ENCODE measurements at regions not wholly inside any gene's neighbourhood (a gene's known extent, or its start where the extent isn't known, plus 50 kb on each side); places are given as distances from the start of the nearest gene placed in this dataset.
A peak's percentile ranks its signal among the peaks of the same experiment; 100 is the strongest.

DNA sequence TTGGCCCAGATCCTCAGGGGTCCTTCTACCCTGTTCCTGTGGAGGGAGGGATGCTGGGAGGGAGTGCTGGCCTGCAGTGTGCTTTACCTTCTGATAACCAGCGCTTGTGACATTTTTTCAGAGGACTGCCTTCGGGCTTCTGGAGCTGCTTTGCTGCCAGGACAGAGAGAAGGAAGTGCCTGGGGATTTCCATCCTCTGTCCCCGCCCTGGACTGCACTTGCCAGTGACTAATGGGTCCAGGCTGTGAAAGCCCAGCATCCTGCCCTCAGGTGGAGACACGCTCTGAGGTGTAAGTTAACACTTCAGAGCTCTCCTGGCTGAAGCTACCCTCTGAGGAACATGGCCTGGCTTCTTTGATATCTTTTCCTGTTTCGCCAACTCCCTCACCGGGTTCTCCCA, 158.7 kb upstream of the SYT13 start:
- TF ChIP-seq, protein P1, sequence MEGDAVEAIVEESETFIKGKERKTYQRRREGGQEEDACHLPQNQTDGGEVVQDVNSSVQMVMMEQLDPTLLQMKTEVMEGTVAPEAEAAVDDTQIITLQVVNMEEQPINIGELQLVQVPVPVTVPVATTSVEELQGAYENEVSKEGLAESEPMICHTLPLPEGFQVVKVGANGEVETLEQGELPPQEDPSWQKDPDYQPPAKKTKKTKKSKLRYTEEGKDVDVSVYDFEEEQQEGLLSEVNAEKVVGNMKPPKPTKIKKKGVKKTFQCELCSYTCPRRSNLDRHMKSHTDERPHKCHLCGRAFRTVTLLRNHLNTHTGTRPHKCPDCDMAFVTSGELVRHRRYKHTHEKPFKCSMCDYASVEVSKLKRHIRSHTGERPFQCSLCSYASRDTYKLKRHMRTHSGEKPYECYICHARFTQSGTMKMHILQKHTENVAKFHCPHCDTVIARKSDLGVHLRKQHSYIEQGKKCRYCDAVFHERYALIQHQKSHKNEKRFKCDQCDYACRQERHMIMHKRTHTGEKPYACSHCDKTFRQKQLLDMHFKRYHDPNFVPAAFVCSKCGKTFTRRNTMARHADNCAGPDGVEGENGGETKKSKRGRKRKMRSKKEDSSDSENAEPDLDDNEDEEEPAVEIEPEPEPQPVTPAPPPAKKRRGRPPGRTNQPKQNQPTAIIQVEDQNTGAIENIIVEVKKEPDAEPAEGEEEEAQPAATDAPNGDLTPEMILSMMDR (IDR thresholded peaks at IDR 0.05; ENCODE audit: unreplicated experiment): no peak
- Mint-ChIP-seq H3K4me3 (ENCODE audit: low read depth, unreplicated experiment) (no peak overlapping the region), H3K27ac (ENCODE audit: unreplicated experiment) (no peak overlapping the region), H3K9me3 (ENCODE audit: low read depth, unreplicated experiment) (no peaks in the 10 kb centered on the region), H3K27me3 (ENCODE audit: unreplicated experiment) (peaks cover 44% of the 10 kb centered on the region), H3K4me1 (ENCODE audit: low read depth, unreplicated experiment) (no peaks in the 10 kb centered on the region), H3K36me3 (ENCODE audit: insufficient read depth, unreplicated experiment) (no peaks in the 10 kb centered on the region)
- peak; percentile 38 for DNase-seq
- intact Hi-C loops (cut with micrococcal nuclease; ENCODE audit: unreplicated experiment): no loop called here
- CTCF ChIA-PET: no interaction called here
- no TSS peak for BruUV-seq (replicated peaks)

DNA sequence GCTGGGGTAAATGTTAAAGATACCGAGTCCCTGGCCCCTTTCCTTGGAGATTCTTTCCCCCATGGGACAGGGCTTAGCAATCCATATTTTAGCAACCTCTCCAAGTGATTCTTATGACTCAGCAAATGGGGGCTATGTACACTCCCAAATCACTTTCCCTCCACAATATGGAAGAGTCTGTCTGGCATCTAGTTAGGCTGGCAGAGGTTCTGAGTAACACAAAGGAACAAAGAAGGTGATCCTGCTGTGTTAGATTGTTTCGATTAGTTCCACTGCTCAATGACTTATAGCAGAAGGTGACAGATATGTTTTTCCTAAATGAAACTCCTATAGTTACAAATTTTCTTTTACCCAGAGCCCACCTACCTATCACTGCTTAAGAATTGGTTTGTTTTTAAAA, 154.0 kb upstream of the SYT13 start:
- DNase-seq: no peak
- peaks cover 71% of the 10 kb centered on the region for H3K27me3 Mint-ChIP-seq (ENCODE audit: unreplicated experiment)
- CTCF ChIA-PET: no interaction called here
- no peak overlapping the region for H3K4me3 Mint-ChIP-seq (ENCODE audit: low read depth, unreplicated experiment)
- no peaks in the 10 kb centered on the region for H3K4me1 Mint-ChIP-seq (ENCODE audit: low read depth, unreplicated experiment)
- no TSS peak for BruUV-seq (replicated peaks)
- H3K9me3 Mint-ChIP-seq (ENCODE audit: low read depth, unreplicated experiment): no peaks in the 10 kb centered on the region
- TF ChIP-seq, protein P1 (IDR thresholded peaks at IDR 0.05; ENCODE audit: unreplicated experiment): no peak
- intact Hi-C loops (cut with micrococcal nuclease; ENCODE audit: unreplicated experiment): no loop called here
- no peak overlapping the region for H3K27ac Mint-ChIP-seq (ENCODE audit: unreplicated experiment)
- no peaks in the 10 kb centered on the region for H3K36me3 Mint-ChIP-seq (ENCODE audit: insufficient read depth, unreplicated experiment)

DNA sequence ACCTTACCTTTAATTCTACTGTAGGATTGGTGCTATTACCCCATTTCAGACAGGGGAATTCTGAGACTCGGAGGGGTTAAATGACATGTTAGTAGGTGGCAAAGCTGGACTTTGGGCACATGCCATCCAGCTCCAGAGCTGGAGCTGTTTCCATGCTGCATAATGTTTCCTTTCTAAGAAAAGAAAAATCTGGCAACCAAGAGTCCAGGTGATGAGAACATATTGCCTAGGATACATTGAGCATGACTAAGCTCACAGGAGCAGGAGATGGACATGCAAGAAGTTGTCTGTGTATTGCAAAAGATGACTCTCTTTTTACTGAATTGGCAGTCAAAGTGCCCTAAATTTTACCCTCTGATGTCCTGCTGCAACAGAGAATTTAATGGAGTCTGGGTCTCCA, 150.8 kb upstream of the SYT13 start:
- BruUV-seq (replicated peaks): no TSS peak
- no peak for DNase-seq

DNA sequence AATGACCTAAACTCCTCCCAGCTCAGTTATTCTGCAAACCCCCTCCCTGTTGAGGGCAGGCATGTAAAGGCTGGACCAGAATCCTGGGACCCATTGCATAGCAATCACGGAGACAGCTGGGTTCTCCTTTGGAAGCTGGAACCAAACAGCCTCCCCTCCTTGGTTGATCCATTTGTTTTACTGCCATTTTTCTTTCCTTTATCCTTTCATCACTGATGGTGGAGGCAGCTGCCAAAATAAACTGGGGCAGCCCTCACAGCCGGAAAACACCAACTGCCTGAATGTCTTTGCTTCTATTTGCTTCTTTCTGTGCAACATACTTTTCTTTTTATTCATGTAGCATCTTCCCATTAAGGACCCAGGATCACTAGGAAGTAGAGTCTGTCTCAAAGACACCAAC, 150.0 kb upstream of the SYT13 start:
- BruUV-seq (replicated peaks): no TSS peak
- CTCF ChIA-PET: no interaction called here
- TF ChIP-seq, protein P1 (IDR thresholded peaks at IDR 0.05; ENCODE audit: unreplicated experiment): no peak
- H3K27me3 Mint-ChIP-seq (ENCODE audit: unreplicated experiment): peaks cover 73% of the 10 kb centered on the region
- H3K36me3 Mint-ChIP-seq (ENCODE audit: insufficient read depth, unreplicated experiment): no peaks in the 10 kb centered on the region
- intact Hi-C loops (cut with micrococcal nuclease; ENCODE audit: unreplicated experiment): no loop called here
- DNase-seq: no peak
- no peak overlapping the region for H3K27ac Mint-ChIP-seq (ENCODE audit: unreplicated experiment)
- no peaks in the 10 kb centered on the region for H3K9me3 Mint-ChIP-seq (ENCODE audit: low read depth, unreplicated experiment)
- H3K4me1 Mint-ChIP-seq (ENCODE audit: low read depth, unreplicated experiment): no peaks in the 10 kb centered on the region
- H3K4me3 Mint-ChIP-seq (ENCODE audit: low read depth, unreplicated experiment): no peak overlapping the region

More for the DNA sequence above, 150.8 kb upstream of the SYT13 start:
- Mint-ChIP-seq H3K4me1 (ENCODE audit: low read depth, unreplicated experiment) (no peaks in the 10 kb centered on the region), H3K27ac (ENCODE audit: unreplicated experiment) (no peak overlapping the region), H3K36me3 (ENCODE audit: insufficient read depth, unreplicated experiment) (no peaks in the 10 kb centered on the region), H3K4me3 (ENCODE audit: low read depth, unreplicated experiment) (no peak overlapping the region), H3K27me3 (ENCODE audit: unreplicated experiment) (peaks cover 73% of the 10 kb centered on the region), H3K9me3 (ENCODE audit: low read depth, unreplicated experiment) (no peaks in the 10 kb centered on the region)
- CTCF ChIA-PET: no interaction called here
- intact Hi-C loops (cut with micrococcal nuclease; ENCODE audit: unreplicated experiment): no loop called here
- TF ChIP-seq, protein P1 (IDR thresholded peaks at IDR 0.05; ENCODE audit: unreplicated experiment): no peak

DNA sequence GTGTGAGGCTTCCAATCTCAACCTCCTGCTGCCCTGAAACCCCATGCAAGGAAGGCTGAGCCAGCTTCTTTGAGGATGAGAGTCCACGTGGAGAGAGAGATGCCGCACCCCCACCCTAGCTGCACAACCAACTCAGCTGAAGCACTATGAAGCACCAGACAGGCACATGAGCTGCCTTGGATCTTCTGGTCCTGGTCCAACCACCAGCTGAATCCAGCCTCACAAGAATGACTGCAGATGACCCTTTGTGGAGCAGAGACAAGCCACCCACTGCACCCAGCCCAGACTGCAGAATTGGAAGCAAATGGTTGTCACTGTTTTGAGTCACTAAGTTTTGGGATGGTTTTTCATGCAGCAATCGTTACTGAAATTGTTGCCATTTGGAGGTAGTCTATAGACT, 149.6 kb upstream of the SYT13 start:
- no TSS peak for BruUV-seq (replicated peaks)
- CTCF ChIA-PET: no interaction called here
- H3K27me3 Mint-ChIP-seq (ENCODE audit: unreplicated experiment): peaks cover 73% of the 10 kb centered on the region

More for the DNA sequence above, 149.6 kb upstream of the SYT13 start:
- DNase-seq: no peak
- no peaks in the 10 kb centered on the region for H3K4me1 Mint-ChIP-seq (ENCODE audit: low read depth, unreplicated experiment)
- H3K36me3 Mint-ChIP-seq (ENCODE audit: insufficient read depth, unreplicated experiment): no peaks in the 10 kb centered on the region
- TF ChIP-seq, protein P1 (IDR thresholded peaks at IDR 0.05; ENCODE audit: unreplicated experiment): no peak
- no peaks in the 10 kb centered on the region for H3K9me3 Mint-ChIP-seq (ENCODE audit: low read depth, unreplicated experiment)
- no peak overlapping the region for H3K4me3 Mint-ChIP-seq (ENCODE audit: low read depth, unreplicated experiment)
- intact Hi-C loops (cut with micrococcal nuclease; ENCODE audit: unreplicated experiment): no loop called here
- no peak overlapping the region for H3K27ac Mint-ChIP-seq (ENCODE audit: unreplicated experiment)

All from Calu3 (cell line).